Esophagus (tissue), 2 donors: ENCODE measurements at regions not wholly inside any gene's neighbourhood (a gene's known extent, or its start where the extent isn't known, plus 50 kb on each side); places are given as distances from the start of the nearest gene placed in this dataset.

Source experiments
- H3K27ac ChIP-seq, 2 donors: one replicate each; pipeline ENCODE4 v1.5.1; 2013; ENCODE audit warnings: low read depth in 2 of 2, mild to moderate bottlenecking in 2 of 2, inconsistent platforms in 1 of 2, low read length in 1 of 2, moderate library complexity in 1 of 2
- H3K27me3 ChIP-seq, 2 donors: one replicate each; pipeline ENCODE4 v1.6.1; 2013; ENCODE audit warnings: low read length in 2 of 2, control low read depth in 1 of 2, mild to moderate bottlenecking in 1 of 2; ENCODE audit not compliant: insufficient read depth in 2 of 2, control insufficient read depth in 1 of 2
- H3K36me3 ChIP-seq, 2 donors: one replicate each; pipeline ENCODE4 v1.6.1; 2013; ENCODE audit warnings: low read length in 1 of 2; ENCODE audit not compliant: control insufficient read depth in 2 of 2, insufficient read depth in 2 of 2
- H3K4me1 ChIP-seq, 2 donors: one replicate each; pipeline ENCODE4 v1.6.1; 2013; ENCODE audit warnings: low read length in 1 of 2; ENCODE audit not compliant: control insufficient read depth in 2 of 2, insufficient read depth in 2 of 2
- H3K4me3 ChIP-seq, 2 donors: one replicate each; pipeline ENCODE4 v1.5.1; 2013; ENCODE audit warnings: low read length in 2 of 2, mild to moderate bottlenecking in 2 of 2, low read depth in 1 of 2, moderate library complexity in 1 of 2
- H3K9me3 ChIP-seq, 2 donors: one replicate each; pipeline ENCODE4 v1.6.1; 2013; ENCODE audit warnings: mild to moderate bottlenecking in 2 of 2, low read depth in 1 of 2, low read length in 1 of 2, moderate library complexity in 1 of 2; ENCODE audit not compliant: control insufficient read depth in 2 of 2, insufficient read depth in 1 of 2
- WGBS, 2 donors: extraction: QIAGEN DNeasy Blood & Tissue Kit; methylation state at CpG; one replicate each; pipeline ENCODE4 v1.1.7; 2013; 5-methylcytosine and 5-hydroxymethylcytosine counted together
- donor health status: healthy with polysubstance abuse.
- donor health status: Bipolar disorder and iron deficiency.

DNA sequence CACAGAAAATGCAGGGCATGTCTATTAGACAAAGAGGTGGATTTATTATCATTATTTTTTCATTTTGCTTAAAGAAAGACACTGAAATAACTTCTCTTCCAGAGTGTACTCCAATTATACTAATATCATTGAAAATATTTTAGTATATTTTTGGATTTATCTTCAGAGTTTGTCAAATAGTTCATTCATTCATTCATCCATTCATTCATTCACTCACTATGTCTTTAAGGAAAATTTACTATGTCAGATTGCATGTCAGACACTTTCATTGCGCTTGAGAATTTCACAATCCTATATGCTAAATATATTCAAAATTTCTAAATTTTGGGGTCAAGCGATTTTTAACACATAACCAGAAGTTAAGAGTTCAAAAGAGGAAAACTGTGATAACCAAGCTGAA, 479.1 kb downstream of the ZEB2 start:
- 97 to 98% methylated on average over 2 of the region's 2 CpGs for WGBS, 2 donors
- Histone ChIP-seq H3K9me3 (no peaks in the 10 kb centered on the region), H3K36me3 (no peaks in the 10 kb centered on the region), H3K4me3 (no peak overlapping the region), H3K4me1 (no peaks in the 10 kb centered on the region), H3K27me3 (no peaks in the 10 kb centered on the region), H3K27ac (no peak overlapping the region)

DNA sequence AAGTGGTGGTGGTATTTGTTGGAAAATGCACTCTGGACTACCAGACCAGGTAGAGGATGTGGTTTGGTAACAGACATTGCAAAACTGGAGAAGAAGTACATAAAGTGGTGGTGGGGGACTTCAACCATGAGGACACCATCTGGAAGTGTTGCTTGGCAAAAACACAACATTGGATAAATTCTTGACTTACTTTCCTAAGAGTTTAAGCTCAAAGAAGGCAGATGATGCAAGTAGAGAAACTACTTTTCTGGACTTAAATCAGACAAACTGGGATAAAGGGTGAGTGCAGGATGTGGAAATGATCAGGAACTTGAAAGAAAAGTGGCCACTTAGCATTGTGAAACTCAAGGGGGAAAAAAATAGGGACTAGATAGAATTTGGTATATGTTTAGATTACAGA, 487.4 kb downstream of the ZEB2 start:
- H3K36me3 ChIP-seq: no peaks in the 10 kb centered on the region
- H3K27ac ChIP-seq: no peak overlapping the region
- no peaks in the 10 kb centered on the region for H3K27me3 ChIP-seq
- no peak overlapping the region for H3K4me3 ChIP-seq
- no peaks in the 10 kb centered on the region for H3K4me1 ChIP-seq
- no peaks in the 10 kb centered on the region for H3K9me3 ChIP-seq

DNA sequence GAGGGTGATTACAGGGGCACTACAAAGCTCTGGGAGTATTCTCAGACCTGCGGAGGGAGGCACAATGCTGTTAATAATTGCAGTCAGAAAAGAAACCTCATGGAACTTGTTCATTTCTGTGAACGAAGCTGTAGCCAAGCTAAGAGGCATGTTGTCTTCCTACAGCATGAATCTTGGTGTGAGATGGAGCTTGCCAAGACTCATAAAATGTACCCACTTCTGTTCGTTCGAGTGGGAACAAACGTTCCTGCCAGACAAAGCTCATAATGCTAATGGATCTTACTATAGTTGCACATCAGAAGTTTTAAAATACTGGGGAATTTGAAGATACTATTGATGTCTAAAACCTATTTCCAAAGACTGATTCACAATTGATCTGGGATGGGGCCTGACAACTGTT, 489.1 kb downstream of the ZEB2 start:
- H3K27me3 ChIP-seq: no peaks in the 10 kb centered on the region
- 85% methylated on average over 5 of the region's 5 CpGs for WGBS, 2 donors
- no peak overlapping the region for H3K4me3 ChIP-seq
- H3K27ac ChIP-seq: no peak overlapping the region
- H3K9me3 ChIP-seq: no peaks in the 10 kb centered on the region
- H3K4me1 ChIP-seq: no peaks in the 10 kb centered on the region
- no peaks in the 10 kb centered on the region for H3K36me3 ChIP-seq

GRCh38 chr2:144027593-144027992, 492.3 kb downstream of the ZEB2 start:
- Histone ChIP-seq H3K4me1 (no peaks in the 10 kb centered on the region), H3K4me3 (no peak overlapping the region), H3K36me3 (no peaks in the 10 kb centered on the region), H3K27ac (no peak overlapping the region), H3K27me3 (no peaks in the 10 kb centered on the region), H3K9me3 (no peaks in the 10 kb centered on the region)
- WGBS, 2 donors: 80 to 84% methylated on average over 4 of the region's 4 CpGs

GRCh38 chr2:144026753-144027152, 493.2 kb downstream of the ZEB2 start:
- Histone ChIP-seq H3K36me3 (no peaks in the 10 kb centered on the region), H3K4me3 (no peak overlapping the region), H3K27ac (no peak overlapping the region), H3K4me1 (no peaks in the 10 kb centered on the region), H3K9me3 (no peaks in the 10 kb centered on the region), H3K27me3 (no peaks in the 10 kb centered on the region)
- 87 to 90% methylated on average over 1 of the region's 1 CpG for WGBS, 2 donors

DNA sequence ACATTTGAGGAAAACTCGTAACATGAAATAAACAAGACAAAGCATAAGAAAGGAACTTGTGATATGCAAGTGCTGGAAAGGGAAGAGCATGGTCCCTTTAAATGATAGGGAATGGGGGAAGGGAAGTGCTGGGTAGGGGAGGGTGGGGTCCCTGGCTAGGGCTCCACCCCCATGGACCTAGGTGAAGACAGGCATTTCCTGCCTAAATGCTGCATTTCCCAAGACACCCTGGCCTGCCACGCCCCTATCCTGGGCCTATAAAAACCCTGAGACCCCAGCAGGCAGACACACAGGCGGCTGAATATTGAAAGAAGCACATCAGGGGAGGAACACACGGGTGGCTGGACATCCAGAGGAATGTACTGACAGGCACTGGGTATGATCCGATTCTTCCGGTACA, 499.9 kb downstream of the ZEB2 start:
- Histone ChIP-seq H3K9me3 (no peaks in the 10 kb centered on the region), H3K4me1 (no peaks in the 10 kb centered on the region), H3K36me3 (no peaks in the 10 kb centered on the region), H3K4me3 (no peak overlapping the region), H3K27ac (no peak overlapping the region), H3K27me3 (no peaks in the 10 kb centered on the region)
- WGBS, 2 donors: 94 to 96% methylated on average over 6 of the region's 6 CpGs

- no peaks in the 10 kb centered on the region for H3K36me3 ChIP-seq
- H3K27ac ChIP-seq: no peak overlapping the region
- no peak overlapping the region for H3K4me3 ChIP-seq
- no peaks in the 10 kb centered on the region for H3K4me1 ChIP-seq
- H3K9me3 ChIP-seq: no peaks in the 10 kb centered on the region
- H3K27me3 ChIP-seq: no peaks in the 10 kb centered on the region
- 80 to 85% methylated on average over 6 of the region's 6 CpGs for WGBS, 2 donors
These were observed 504.2 kb downstream of the ZEB2 start for GRCh38 chr2:144015655-144016245.

DNA sequence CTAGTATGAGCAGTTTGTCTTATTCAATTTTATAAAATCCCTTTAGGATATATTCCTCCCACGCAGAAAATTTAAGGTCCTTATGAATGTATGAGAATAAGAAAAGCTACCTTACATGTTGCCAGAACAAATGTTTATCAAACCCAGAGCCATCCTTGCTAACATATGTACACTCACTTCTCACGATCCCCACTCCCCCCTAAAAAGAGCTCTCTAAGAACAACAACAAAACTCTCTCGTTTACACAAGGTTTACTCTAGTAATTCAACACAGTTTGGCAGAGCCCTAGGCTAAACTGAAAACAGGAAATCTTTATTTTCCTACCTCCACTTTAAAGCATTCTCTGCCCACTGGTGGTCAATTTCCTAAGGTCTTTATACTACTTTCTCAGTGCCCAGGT, 504.9 kb downstream of the ZEB2 start:
- H3K4me1 ChIP-seq: no peaks in the 10 kb centered on the region
- no peaks in the 10 kb centered on the region for H3K36me3 ChIP-seq
- 38 to 50% methylated on average over 3 of the region's 3 CpGs for WGBS, 2 donors

GRCh38 chr2:144014103-144014502, 505.8 kb downstream of the ZEB2 start:
- H3K4me3 ChIP-seq: no peak overlapping the region
- H3K27me3 ChIP-seq: no peaks in the 10 kb centered on the region
- 93 to 94% methylated on average over 5 of the region's 5 CpGs for WGBS, 2 donors
- no peaks in the 10 kb centered on the region for H3K36me3 ChIP-seq
- no peak overlapping the region for H3K27ac ChIP-seq
- H3K9me3 ChIP-seq: no peaks in the 10 kb centered on the region
- no peaks in the 10 kb centered on the region for H3K4me1 ChIP-seq

More for the DNA sequence above, 504.9 kb downstream of the ZEB2 start:
- no peaks in the 10 kb centered on the region for H3K9me3 ChIP-seq
- no peak overlapping the region for H3K27ac ChIP-seq
- no peak overlapping the region for H3K4me3 ChIP-seq
- no peaks in the 10 kb centered on the region for H3K27me3 ChIP-seq

DNA sequence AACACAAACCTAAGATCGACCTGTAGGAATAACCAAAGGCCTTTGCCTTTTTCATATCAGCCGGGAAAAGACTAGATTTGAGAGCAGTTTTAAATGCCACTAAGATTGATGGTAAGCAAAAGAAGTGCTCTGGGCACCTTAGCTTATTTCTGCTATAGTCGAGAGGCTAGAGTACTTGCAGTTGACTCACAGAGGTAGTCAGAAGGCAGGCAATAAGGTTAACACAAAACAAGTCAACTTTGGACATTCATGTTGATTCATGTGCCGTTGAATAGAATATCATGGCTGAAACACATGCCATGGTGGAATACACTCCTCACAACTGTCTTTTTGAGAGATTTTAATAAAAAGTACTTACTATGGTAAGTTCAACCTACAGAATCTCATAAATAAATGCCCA, 507.6 kb downstream of the ZEB2 start:
- no peaks in the 10 kb centered on the region for H3K36me3 ChIP-seq
- no peak overlapping the region for H3K27ac ChIP-seq
- no peaks in the 10 kb centered on the region for H3K27me3 ChIP-seq
- 86 to 87% methylated on average over 4 of the region's 4 CpGs for WGBS, 2 donors
- no peaks in the 10 kb centered on the region for H3K9me3 ChIP-seq
- no peak overlapping the region for H3K4me3 ChIP-seq
- no peaks in the 10 kb centered on the region for H3K4me1 ChIP-seq
